Stimulated activated CD8-positive, alpha-beta memory T cell treated with anti-CD3 and anti-CD28 coated beads, Interleukin-15, amount 100 ng/mL, for 4 hours (primary cell): ENCODE measurements at regions not wholly inside any gene's neighbourhood (a gene's known extent, or its start where the extent isn't known, plus 50 kb on each side); places are given as distances from the start of the nearest gene placed in this dataset.

Experiments used
- DNase-seq, 2 donors: peaks; one replicate each; pipeline ENCODE4 v3.0.0-alpha.2; 2020; ENCODE audit warnings: low read depth in 2 of 2

- no peak for DNase-seq
Measured at GRCh38 chr14:39873791-39874190, 441.6 kb upstream of the FBXO33 start.

GRCh38 chr14:39868949-39869348, 436.7 kb upstream of the FBXO33 start:
- DNase-seq, result no peak

- no peak for DNase-seq
Measured at GRCh38 chr14:39868251-39868650, 436.0 kb upstream of the FBXO33 start.

GRCh38 chr14:39863441-39863840, 431.2 kb upstream of the FBXO33 start:
- DNase-seq, result no peak

- no peak for DNase-seq
Measured at GRCh38 chr14:39861696-39862095, 429.5 kb upstream of the FBXO33 start.

- no peak for DNase-seq
Measured at GRCh38 chr14:39861229-39861600, 429.0 kb upstream of the FBXO33 start.

- no peak for DNase-seq
Measured at GRCh38 chr14:39860596-39861228, 428.5 kb upstream of the FBXO33 start.

- no peak for DNase-seq
Measured at GRCh38 chr14:39859314-39859713, 427.1 kb upstream of the FBXO33 start.

- DNase-seq, result no peak
Measured at GRCh38 chr14:39857376-39858055, 425.3 kb upstream of the FBXO33 start.

- no peak for DNase-seq
Measured at GRCh38 chr14:39853441-39853840, 421.2 kb upstream of the FBXO33 start.

- no peak for DNase-seq
Measured at GRCh38 chr14:39851202-39851601, 419.0 kb upstream of the FBXO33 start.

GRCh38 chr14:39847852-39848251, 415.6 kb upstream of the FBXO33 start:
- no peak for DNase-seq

- DNase-seq, result no peak
Measured at GRCh38 chr14:39847194-39847593, 415.0 kb upstream of the FBXO33 start.

- DNase-seq, result no peak
Measured at GRCh38 chr14:39843881-39844280, 411.6 kb upstream of the FBXO33 start.

GRCh38 chr14:39841088-39841487, 408.9 kb upstream of the FBXO33 start:
- no peak for DNase-seq

GRCh38 chr14:39827901-39828655, 395.8 kb upstream of the FBXO33 start:
- DNase-seq, result no peak

- DNase-seq, result no peak
Measured at GRCh38 chr14:39812532-39813320, 380.5 kb upstream of the FBXO33 start.

- DNase-seq, result no peak
Measured at GRCh38 chr14:39807271-39807670, 375.0 kb upstream of the FBXO33 start.

GRCh38 chr14:39784461-39784860, 352.2 kb upstream of the FBXO33 start:
- no peak for DNase-seq

- DNase-seq, result no peak
Measured at GRCh38 chr14:39781466-39781865, 349.2 kb upstream of the FBXO33 start.

GRCh38 chr14:39773387-39774126, 341.3 kb upstream of the FBXO33 start:
- DNase-seq, result no peak

GRCh38 chr14:39772627-39773026, 340.4 kb upstream of the FBXO33 start:
- no peak for DNase-seq
